ENCODE measurements at regions not wholly inside any gene's neighbourhood (a gene's known extent, or its start where the extent isn't known, plus 50 kb on each side); places are given as distances from the start of the nearest gene placed in this dataset.

DNA sequence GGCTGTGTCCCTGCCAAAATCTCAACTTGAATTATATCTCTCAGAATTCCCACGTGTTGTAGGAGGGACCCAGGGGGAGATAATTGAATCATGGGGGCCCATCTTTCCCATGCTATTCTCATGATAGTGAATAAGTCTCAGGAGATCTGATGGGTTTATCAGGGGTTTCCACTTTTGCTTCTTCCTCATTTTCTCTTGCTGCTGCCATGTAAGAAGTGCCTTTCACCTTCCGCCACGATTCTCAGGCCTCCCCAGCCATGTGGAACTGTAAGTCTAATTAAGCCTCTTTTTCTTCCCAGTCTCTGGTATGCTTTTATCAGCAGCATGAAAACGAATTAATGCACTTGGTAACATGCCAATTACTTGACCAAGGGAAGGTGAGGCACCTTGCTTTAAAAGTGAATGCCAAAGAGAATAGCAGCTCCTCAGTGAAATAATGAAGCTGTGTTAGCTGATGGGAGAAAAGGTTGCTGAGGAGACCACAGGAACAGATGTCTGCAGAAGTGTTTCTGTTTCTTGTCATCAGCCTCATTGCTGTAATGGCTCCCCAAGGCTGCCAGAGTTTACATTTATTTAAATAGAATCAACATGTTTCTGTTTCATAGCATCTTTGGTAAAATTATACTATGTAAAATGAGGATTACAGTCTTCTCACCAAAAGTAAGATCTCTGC is 89.0 kb upstream of the CD44 start:
- Histone ChIP-seq H3K4me3 (replicated peaks in 1 of 3; ENCODE audit: low read depth in 2 of 3, low read length in 3 of 3) (peak overlapping the region in 1 of 3 experiments; percentile 30), H4K20me1 (ENCODE audit: insufficient read depth, low read length) (no peaks in the 10 kb centered on the region), H3K79me2 (ENCODE audit: insufficient read depth, low read length) (no peaks in the 10 kb centered on the region), H3K9me3 (replicated peaks in 1 of 2; ENCODE audit: control insufficient read depth in 1 of 2, insufficient read depth in 1 of 2, low read length in 2 of 2) (no peaks in the 10 kb centered on the region), H2AFZ (ENCODE audit: insufficient read depth, low read depth, low read length, poor library complexity, severe bottlenecking) (peak overlapping the region; percentile 34), H3K4me1 (ENCODE audit: control insufficient read depth in 1 of 2, insufficient read depth in 2 of 2, low read length in 2 of 2) (peaks cover 54 to 63% of the 10 kb centered on the region in 2 donors), H3K4me2 (replicated peaks; ENCODE audit: extremely low read depth, low read length, poor library complexity, severe bottlenecking) (peak overlapping the region; percentile 47), H3K36me3 (replicated peaks in 1 of 2; ENCODE audit: control insufficient read depth in 1 of 2, insufficient read depth in 2 of 2, low read length in 2 of 2) (no peaks in the 10 kb centered on the region), H3K9ac (ENCODE audit: insufficient read depth, low read length, poor library complexity, severe bottlenecking) (no peak overlapping the region), H3K27me3 (ENCODE audit: control insufficient read depth in 2 of 2, insufficient read depth in 2 of 2, low read length in 2 of 2) (no peaks in the 10 kb centered on the region), H3K27ac (ENCODE audit: low read depth in 1 of 2, low read length in 2 of 2) (peak overlapping the region in 1 of 2 donors; percentile 33)
- H3K27ac Mint-ChIP-seq, result peak overlapping the region; percentile 59 to 92 (median 85)
- intact Hi-C loops (cut with micrococcal nuclease), result no loop called here
- H3K4me1 Mint-ChIP-seq, result peaks cover 52% of the 10 kb centered on the region
- peaks cover 0 to 10% (median 5%) of the 10 kb centered on the region in 7 donors for H3K9me3 Mint-ChIP-seq
- WGBS (ENCODE audit: insufficient coverage), result 39% methylated on average over 3 of the region's 4 CpGs
- TF ChIP-seq, protein P1, sequence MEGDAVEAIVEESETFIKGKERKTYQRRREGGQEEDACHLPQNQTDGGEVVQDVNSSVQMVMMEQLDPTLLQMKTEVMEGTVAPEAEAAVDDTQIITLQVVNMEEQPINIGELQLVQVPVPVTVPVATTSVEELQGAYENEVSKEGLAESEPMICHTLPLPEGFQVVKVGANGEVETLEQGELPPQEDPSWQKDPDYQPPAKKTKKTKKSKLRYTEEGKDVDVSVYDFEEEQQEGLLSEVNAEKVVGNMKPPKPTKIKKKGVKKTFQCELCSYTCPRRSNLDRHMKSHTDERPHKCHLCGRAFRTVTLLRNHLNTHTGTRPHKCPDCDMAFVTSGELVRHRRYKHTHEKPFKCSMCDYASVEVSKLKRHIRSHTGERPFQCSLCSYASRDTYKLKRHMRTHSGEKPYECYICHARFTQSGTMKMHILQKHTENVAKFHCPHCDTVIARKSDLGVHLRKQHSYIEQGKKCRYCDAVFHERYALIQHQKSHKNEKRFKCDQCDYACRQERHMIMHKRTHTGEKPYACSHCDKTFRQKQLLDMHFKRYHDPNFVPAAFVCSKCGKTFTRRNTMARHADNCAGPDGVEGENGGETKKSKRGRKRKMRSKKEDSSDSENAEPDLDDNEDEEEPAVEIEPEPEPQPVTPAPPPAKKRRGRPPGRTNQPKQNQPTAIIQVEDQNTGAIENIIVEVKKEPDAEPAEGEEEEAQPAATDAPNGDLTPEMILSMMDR (IDR thresholded peaks at IDR 0.05), result no peak
- H3K27me3 Mint-ChIP-seq (ENCODE audit: low read depth in 3 of 3), result peaks cover 0 to 3% (median under 1%) of the 10 kb centered on the region in 3 donors
- H3K4me3 Mint-ChIP-seq, result peak overlapping the region; percentile 43 to 54
- peaks cover 3 to 5% of the 10 kb centered on the region in 2 donors for H3K36me3 Mint-ChIP-seq
- DNase-seq, result peak in 1 of 3 donors; percentile 50

DNA sequence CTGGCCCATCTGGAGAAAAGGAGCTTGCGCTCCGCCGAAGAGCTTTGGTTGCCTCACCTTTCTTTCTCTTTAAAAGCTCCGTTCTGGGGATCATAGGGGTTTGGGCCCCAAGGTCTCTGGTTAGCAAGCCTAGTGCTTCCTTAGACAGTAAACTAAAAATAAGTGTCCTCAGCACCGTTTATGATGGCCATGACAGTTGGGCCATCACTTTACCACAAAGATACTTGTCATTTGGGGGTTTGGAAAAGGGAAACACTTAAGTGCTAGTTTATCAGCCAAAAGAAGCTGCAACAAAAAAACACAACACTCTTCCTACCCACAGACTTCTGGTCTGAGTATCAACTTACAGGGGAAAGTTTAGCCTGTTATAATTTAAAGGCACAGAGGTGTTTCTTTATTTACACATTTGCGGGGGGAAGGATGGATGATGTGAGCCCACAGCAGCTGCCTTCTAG is 88.4 kb upstream of the CD44 start:
- Histone ChIP-seq H3K4me3 (replicated peaks in 1 of 3; ENCODE audit: low read depth in 2 of 3, low read length in 3 of 3) (peak overlapping the region in 1 of 3 experiments; percentile 30), H3K27ac (ENCODE audit: low read depth in 1 of 2, low read length in 2 of 2) (peak overlapping the region in 1 of 2 donors; percentile 33), H3K4me1 (ENCODE audit: control insufficient read depth in 1 of 2, insufficient read depth in 2 of 2, low read length in 2 of 2) (peaks cover 48 to 57% of the 10 kb centered on the region in 2 donors), H2AFZ (ENCODE audit: insufficient read depth, low read depth, low read length, poor library complexity, severe bottlenecking) (peak overlapping the region; percentile 34), H3K4me2 (replicated peaks; ENCODE audit: extremely low read depth, low read length, poor library complexity, severe bottlenecking) (peak overlapping the region; percentile 47), H3K36me3 (replicated peaks in 1 of 2; ENCODE audit: control insufficient read depth in 1 of 2, insufficient read depth in 2 of 2, low read length in 2 of 2) (no peaks in the 10 kb centered on the region), H3K27me3 (ENCODE audit: control insufficient read depth in 2 of 2, insufficient read depth in 2 of 2, low read length in 2 of 2) (no peaks in the 10 kb centered on the region), H4K20me1 (ENCODE audit: insufficient read depth, low read length) (no peaks in the 10 kb centered on the region), H3K9me3 (replicated peaks in 1 of 2; ENCODE audit: control insufficient read depth in 1 of 2, insufficient read depth in 1 of 2, low read length in 2 of 2) (peaks cover 0 to 1% of the 10 kb centered on the region in 2 donors), H3K79me2 (ENCODE audit: insufficient read depth, low read length) (no peaks in the 10 kb centered on the region), H3K9ac (ENCODE audit: insufficient read depth, low read length, poor library complexity, severe bottlenecking) (no peak overlapping the region)
- Mint-ChIP-seq H3K4me1 (peaks cover 46% of the 10 kb centered on the region), H3K27ac (peak overlapping the region; percentile 65 to 91 (median 79)), H3K4me3 (peak overlapping the region; percentile 43 to 54), H3K27me3 (ENCODE audit: low read depth in 3 of 3) (peaks cover 0 to 2% (median 0%) of the 10 kb centered on the region in 3 donors), H3K9me3 (peaks cover 0 to 11% (median 5%) of the 10 kb centered on the region in 7 donors), H3K36me3 (peaks cover 3 to 5% of the 10 kb centered on the region in 2 donors)
- peak in 2 of 3 donors; percentile 45 to 46 for DNase-seq
- intact Hi-C loops (cut with micrococcal nuclease), result no loop called here
- WGBS (ENCODE audit: insufficient coverage), result 4% methylated on average over 5 of the region's 6 CpGs
- TF ChIP-seq, protein P1 (IDR thresholded peaks at IDR 0.05), result no peak

Data from CD14-positive monocyte (primary cell).